Stimulated activated naive CD8-positive, alpha-beta T cell treated with anti-CD3 and anti-CD28 coated beads, Interleukin-15, Interleukin-2, amounts not matched to agents 100 U/mL and 50 U/mL, for 24 hours (primary cell): ENCODE measurements at regions not wholly inside any gene's neighbourhood (a gene's known extent, or its start where the extent isn't known, plus 50 kb on each side); places are given as distances from the start of the nearest gene placed in this dataset.
A peak's percentile ranks its signal among the peaks of the same experiment; 100 is the strongest.

Experiments used
- ATAC-seq: fragments of 150-1000 bp; cut with Tn5 transposase; one replicate; pipeline ENCODE4 v1.10.0; 2021
- DNase-seq: peaks from one replicate; pipeline ENCODE4 v3.0.0; 2021

- DNase-seq (no peak), ATAC-seq (no peak)
These were observed 357.1 kb upstream of the POU3F1 start for GRCh38 chr1:38403667-38404066.

GRCh38 chr1:38402230-38402815, 355.7 kb upstream of the POU3F1 start:
- no peak for ATAC-seq

DNA sequence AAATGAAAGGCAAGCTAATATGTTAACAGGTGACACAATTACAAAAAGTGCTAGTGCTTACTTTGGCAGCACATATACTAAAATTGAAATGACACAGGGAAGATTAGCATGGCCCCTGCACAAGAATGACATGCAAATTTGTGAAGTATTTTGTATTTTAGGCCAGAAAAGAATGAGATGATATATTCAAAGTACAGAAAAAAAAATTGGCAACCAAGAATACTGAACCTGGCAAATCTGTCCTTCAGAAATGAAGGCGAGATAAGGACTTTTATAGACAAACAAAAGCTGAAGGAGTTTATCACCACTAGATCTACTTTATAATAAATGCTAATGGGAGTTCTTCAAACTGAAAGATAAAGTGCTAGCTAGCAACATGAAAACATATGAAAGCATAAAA, 350.0 kb upstream of the POU3F1 start:
- ATAC-seq (no peak), DNase-seq (no peak)

More at GRCh38 chr1:38402230-38402815, 355.7 kb upstream of the POU3F1 start:
- no peak for DNase-seq

- ATAC-seq = no peak
- no peak for DNase-seq
These were observed 347.7 kb upstream of the POU3F1 start for GRCh38 chr1:38394303-38394702.

DNA sequence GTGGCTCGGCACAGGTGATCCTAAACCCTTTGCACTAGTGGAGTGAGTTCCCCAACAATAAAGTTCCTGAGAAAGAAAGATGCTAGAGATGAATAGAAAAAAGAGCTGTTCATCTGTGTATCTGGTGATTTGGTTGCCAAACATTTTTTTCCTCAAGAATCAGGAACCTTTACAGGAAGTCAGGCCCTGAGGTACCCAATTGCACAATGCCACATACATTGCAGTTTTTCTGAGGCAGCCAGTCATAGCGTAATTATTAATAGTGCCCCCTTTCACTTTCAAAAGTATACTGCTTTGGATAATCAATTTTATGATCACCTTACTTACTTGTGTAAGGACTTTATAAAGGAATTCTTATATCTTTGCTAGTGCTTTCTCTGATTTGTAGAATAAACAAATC, 346.3 kb upstream of the POU3F1 start:
- DNase-seq (no peak), ATAC-seq (no peak)

- no peak for ATAC-seq
- DNase-seq = no peak
These were observed 334.7 kb upstream of the POU3F1 start for GRCh38 chr1:38381256-38381655.

GRCh38 chr1:38376577-38376976, 330.0 kb upstream of the POU3F1 start:
- no peak for ATAC-seq

GRCh38 chr1:38375035-38375434, 328.4 kb upstream of the POU3F1 start:
- no peak for DNase-seq

More at GRCh38 chr1:38376577-38376976, 330.0 kb upstream of the POU3F1 start:
- no peak for DNase-seq

GRCh38 chr1:38371505-38371844, 324.9 kb upstream of the POU3F1 start:
- DNase-seq (no peak), ATAC-seq (no peak)

More at GRCh38 chr1:38375035-38375434, 328.4 kb upstream of the POU3F1 start:
- ATAC-seq = no peak

- DNase-seq (no peak), ATAC-seq (no peak)
These were observed 324.3 kb upstream of the POU3F1 start for GRCh38 chr1:38370716-38371504.

DNA sequence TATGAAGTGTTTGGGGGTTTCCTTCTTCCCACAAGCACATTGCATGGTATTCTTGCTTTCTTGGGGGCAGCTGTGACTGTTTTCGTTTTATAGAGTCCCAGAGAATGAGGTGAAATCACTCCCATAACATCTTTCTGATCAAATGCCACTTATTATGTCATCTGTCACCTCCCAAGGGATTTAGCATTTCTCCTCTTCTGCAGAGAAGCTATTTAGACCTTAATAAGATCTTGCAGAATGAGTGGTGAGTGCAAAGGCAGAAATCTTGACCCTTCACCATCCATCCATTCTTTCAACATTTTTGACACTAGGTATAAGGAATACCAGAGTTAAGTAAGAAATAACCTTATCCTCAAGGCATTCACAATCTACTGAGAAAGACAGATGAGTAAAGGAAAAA, 318.6 kb upstream of the POU3F1 start:
- ATAC-seq (no peak), DNase-seq (no peak)

GRCh38 chr1:38361566-38361965, 315.0 kb upstream of the POU3F1 start:
- no peak for ATAC-seq
- DNase-seq = no peak

DNA sequence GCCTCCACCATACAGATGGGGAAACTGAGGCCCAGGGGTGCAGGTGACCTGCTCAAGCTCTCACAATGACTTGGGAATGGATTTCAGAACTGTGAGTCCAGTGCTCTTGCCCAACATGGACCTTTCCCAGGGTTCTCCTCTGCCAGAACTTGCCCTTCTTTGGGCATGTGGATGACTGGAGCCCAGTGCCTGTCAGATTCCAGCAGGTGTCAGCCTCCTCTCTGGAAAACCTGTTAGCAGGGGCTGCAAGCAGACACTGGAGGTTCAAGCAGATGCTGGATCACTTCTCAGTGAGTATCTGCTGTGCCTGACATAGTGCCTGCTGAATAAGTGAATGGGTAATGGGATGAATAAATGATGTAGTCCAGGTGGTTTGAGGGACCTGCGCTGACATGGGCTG, 314.2 kb upstream of the POU3F1 start:
- ATAC-seq = no peak
- DNase-seq = no peak

- DNase-seq = no peak
- no peak for ATAC-seq
These were observed 307.4 kb upstream of the POU3F1 start for GRCh38 chr1:38353956-38354355.

- ATAC-seq = no peak
These were observed 306.3 kb upstream of the POU3F1 start for GRCh38 chr1:38352869-38353268.

DNA sequence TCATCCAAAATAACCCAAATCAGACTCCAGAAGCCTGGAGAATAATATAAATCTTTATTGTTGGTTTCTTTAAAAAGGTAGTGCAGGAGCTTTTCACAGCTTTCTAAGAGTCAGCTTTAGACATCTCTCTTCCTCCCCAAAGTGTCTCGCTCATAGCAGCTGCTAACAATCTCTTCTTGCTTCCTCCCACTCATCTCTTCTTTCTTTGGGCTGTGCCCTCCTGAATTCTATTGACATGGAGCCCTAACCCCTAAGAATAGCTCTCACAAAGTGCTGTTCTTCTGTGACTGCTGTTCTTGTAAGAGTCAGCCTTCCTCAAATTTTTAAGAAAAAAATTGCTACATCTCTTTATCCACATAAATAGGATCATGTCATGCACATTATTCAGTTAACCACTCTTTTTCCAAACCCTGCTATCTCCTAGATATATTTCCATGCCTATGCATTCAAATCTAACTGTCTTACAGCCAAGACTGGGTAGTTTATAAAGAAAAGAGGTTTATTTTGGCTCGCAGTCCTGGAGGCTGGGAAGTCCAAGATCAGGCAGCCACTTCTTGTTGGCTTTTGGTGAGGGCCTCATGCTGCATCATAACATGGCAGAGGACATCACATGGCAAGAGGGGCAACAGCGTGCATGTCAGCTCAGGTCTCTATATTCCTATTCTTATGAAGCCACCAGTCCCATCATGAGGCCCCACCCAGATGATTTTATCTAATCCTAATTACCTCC, 301.0 kb upstream of the POU3F1 start:
- ATAC-seq (no peak), DNase-seq (no peak)

More at GRCh38 chr1:38352869-38353268, 306.3 kb upstream of the POU3F1 start:
- no peak for DNase-seq

- no peak for DNase-seq
- peak; percentile 55 for ATAC-seq
These were observed 298.1 kb upstream of the POU3F1 start for GRCh38 chr1:38344716-38345115.

DNA sequence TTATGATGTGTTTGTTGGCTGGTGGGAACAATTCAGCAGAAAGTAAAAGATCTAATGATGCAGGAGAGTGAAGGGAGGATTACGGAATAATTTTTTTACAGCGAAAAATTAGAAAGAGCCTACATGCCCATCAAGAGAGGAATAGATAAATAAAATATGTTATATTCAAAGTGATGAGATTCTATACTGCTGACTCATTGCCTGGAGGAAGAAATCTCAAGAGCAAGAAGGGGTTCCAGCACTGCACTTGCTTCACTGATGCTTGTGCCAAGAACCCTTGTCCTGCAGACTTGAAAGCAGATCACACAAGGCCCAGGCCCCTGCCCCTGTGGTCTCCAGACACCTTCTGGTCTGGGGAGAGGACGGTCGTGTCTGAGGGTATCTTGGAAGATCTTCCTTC, 295.1 kb upstream of the POU3F1 start:
- ATAC-seq (no peak), DNase-seq (no peak)

DNA sequence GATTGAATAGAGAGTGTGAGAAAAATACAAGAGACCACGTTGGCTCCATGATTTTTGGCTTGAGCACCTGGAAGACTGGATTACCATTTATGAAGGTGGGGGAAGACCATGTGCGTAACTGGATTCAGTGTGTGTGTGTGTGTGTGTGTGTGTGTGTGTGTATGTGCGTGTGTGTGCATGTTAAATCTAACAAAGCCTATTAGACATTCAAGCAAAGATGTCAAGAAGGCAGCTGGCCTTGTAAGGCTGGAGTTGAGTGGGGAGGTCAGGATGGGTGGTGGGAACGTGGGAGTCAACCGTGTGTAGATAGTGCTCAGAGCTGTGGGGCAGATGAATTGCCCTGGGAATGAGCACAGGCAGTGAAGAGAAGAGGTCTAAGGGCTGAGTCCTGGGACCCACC, 293.8 kb upstream of the POU3F1 start:
- no peak for ATAC-seq
- DNase-seq = no peak

GRCh38 chr1:38337711-38338110, 291.1 kb upstream of the POU3F1 start:
- ATAC-seq = no peak
- no peak for DNase-seq

DNA sequence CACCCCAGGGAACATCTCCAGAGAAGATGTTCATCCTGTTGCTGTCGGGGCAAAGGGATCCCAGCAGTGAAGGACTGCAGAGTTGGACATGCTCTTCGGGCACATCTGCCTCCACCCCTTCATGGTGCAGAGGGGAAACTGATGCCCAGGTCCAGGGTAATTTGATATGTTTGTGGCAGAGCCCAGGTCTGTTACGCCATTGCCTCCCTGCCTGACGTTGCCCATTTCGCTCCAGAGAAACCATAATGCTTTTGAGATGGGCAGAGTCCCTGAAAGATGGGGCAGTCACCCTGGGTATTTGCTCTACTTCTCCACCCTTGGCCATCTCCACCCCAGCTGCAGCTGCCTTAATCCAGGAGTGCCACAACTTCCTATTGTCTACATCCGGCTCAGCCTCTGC, 290.4 kb upstream of the POU3F1 start:
- ATAC-seq = no peak
- DNase-seq = no peak

GRCh38 chr1:38336301-38336923, 289.8 kb upstream of the POU3F1 start:
- DNase-seq (no peak), ATAC-seq (no peak)
